GM18951 (cell line): ENCODE measurements at regions not wholly inside any gene's neighbourhood (a gene's known extent, or its start where the extent isn't known, plus 50 kb on each side); places are given as distances from the start of the nearest gene placed in this dataset.

Source experiments
- POLR2A ChIP-seq: IDR thresholded peaks from 4 replicates; pipeline ENCODE4 v1.6.1; 2011; ENCODE audit warnings: mild to moderate bottlenecking; ENCODE audit not compliant: insufficient read length, insufficient read depth; ENCODE audit errors: extremely low read depth
- in situ Hi-C: fragments of 300-500 bp; cut with MboI; formaldehyde crosslinking; loops from one replicate; pipeline ENCODE4 v1.12.0; 2022; ENCODE audit warnings: low sequenced_read_pairs, mixed read lengths, inconsistent platforms; ENCODE audit not compliant: unreplicated experiment

DNA sequence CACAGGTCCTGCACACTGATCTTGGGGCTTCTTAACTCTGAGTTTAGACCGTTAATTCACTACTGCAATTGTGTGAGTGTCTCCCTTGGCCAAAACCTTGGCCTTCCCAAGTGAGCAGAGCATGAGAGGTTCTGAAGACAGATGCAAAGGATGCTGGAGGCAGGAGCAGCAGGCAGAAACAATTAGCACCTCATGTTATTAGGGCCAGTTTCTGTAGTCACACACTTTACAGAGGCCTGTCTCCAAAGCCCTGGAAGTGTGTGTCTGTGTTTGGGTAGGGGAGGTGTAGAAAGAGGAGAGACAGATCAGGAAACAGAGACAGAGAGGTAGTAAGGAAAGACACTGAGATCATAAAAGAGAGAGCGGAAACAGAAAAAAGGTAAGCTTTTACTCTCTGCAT is 533.8 kb downstream of the TMEM182 start:
- in situ Hi-C loops = no loop called here
- TF ChIP-seq POLR2A = no peak

- in situ Hi-C loops = no loop called here
Observed at GRCh38 chr2:103324671-103325070, 562.8 kb downstream of the TMEM182 start.

DNA sequence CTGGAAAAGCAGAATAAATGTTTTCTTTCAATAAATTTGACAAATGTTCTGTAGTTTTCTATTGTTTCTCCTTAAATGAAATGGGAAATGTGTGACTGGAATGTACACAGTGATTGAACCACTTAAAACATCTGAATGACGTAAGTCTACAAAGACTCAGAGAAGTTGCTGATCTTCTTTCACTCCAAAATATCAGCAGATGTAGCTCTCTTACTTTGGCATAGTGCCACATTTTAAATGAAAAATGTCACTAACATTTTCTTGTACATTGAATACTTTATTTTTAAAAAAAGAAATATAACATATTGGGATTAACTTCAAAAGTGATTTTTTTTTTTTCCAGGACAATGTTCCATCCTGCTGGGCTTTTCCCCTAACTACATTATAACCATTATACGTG is 565.6 kb downstream of the TMEM182 start:
- TF ChIP-seq POLR2A = no peak
- in situ Hi-C loops = no loop called here

More at GRCh38 chr2:103324671-103325070, 562.8 kb downstream of the TMEM182 start:
- TF ChIP-seq POLR2A = no peak

DNA sequence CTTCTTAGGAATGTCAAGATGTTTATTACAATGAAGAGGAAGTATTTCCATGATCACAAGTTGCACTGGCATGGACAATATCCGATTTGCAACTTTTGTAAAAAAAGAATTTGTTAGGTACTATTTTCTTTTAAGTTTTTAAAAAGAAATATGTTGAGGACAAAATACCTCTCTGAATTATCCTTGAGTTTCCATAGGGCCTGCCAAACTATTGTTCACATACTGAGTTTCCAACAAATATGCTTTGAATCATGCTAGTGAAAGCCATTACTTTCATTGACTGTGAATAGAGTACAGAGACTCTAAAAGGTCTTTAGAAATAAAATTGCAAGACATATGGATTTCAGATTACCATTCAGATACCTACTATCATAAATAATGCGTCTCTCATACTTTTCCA is 566.1 kb downstream of the TMEM182 start:
- in situ Hi-C loops = no loop called here
- TF ChIP-seq POLR2A = no peak

GRCh38 chr2:103335403-103335802 is 573.6 kb downstream of the TMEM182 start:
- TF ChIP-seq POLR2A = no peak
- in situ Hi-C loops = no loop called here

- no peak for TF ChIP-seq POLR2A
- in situ Hi-C loops = no loop called here
Observed at GRCh38 chr2:103338819-103339218, 577.0 kb downstream of the TMEM182 start.

- TF ChIP-seq POLR2A = no peak
- in situ Hi-C loops = no loop called here
Observed at GRCh38 chr2:103346780-103347179, 584.9 kb downstream of the TMEM182 start.

DNA sequence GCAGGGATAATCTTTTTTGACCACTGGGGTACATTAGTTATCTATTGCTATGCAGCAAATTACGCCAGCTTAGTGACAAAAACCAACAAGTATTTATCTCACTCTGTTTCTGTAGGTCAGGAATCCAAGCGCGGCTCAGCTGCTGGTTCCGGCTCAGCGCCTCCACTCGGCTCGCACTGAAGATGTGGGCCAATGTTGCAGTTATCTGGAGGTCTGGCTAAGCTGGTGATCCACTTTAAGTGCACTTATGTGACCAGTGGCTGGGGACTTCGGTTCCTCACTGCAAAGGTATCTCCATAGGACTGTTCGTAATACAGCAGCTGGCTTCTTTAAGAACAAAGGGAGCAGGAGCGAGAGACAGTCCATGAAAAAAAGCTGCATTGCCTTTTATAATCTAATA is 591.9 kb downstream of the TMEM182 start:
- in situ Hi-C loops = no loop called here
- no peak for TF ChIP-seq POLR2A

DNA sequence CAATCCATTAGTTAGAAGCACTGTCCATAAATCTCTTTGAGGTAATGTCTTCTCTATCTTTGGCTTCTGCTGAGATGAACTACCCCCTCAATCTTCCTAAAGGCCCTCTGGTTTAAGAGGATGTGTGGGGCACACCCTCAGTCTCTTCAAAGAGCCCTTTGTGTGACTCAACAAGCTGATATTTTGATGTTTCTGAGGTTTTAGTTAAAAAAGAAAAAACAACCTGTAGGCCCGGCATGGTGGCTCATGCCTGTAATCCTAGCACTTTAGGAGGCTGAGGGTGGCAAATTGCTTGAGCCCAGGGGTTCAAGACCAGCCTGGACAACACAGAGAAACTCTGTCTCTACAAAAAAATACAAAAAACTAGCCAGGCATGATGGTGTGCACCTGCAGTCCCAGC is 593.5 kb downstream of the TMEM182 start:
- no peak for TF ChIP-seq POLR2A
- in situ Hi-C loops = no loop called here

DNA sequence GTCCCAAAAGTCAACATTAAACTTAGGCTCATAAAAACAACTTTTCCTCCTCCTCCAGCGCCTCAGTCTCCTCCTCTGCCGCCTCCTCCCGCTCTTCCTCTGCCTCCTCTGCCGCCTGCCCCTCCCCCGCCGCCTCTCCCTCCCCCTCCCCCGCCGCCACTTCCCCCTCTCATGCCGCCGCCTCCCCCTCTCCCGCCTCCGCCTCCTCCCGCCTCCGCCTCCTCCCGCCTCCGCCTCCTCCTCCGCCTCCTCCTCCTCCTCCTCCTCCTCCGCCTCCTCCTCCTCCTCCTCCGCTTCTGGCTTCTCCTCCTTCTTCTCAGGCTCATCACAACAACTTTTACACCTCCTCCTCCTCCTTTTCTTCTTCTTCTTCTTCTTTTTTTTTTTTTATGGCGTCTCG is 599.9 kb downstream of the TMEM182 start:
- TF ChIP-seq POLR2A = no peak
- in situ Hi-C loops = no loop called here

- in situ Hi-C loops = no loop called here
- TF ChIP-seq POLR2A = no peak
Observed at GRCh38 chr2:103363639-103364038, 601.8 kb downstream of the TMEM182 start.

DNA sequence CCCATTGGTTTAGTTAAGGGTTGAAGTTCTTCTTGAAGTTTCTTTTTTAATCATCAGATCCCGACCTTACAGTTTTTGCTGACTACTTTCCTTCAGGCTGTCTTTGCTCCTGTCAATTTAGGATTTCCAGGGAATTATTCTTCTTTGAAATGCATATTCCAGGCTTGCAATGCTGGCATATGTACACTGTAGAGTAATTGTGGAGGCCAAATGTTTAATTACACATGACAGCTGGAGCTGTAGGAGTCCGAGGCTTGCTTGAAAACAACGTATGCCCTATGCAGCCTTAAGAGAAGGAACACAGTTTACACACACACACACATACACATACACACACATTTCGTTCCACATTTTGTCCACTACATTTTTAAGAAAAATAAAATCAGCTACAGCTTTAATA is 602.3 kb downstream of the TMEM182 start:
- no peak for TF ChIP-seq POLR2A

DNA sequence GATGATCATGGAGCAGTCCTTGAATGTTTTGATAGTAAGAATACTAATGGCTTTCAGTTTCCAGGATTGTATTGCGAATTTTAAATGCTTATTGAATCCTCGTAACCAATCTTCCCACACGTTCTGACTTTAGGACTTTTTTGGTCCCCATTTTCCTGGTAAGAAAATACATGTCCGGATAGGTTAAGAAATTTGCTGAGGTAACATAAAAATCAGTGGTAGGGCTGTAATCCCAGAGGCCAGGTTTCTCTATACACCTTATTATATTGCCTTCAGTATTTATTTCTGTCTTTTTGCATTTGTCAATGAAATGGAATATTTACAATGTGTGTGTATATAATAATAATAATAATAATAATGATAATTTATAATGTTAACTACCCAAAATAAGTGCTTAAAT is 603.2 kb downstream of the TMEM182 start:
- in situ Hi-C loops = no loop called here
- TF ChIP-seq POLR2A = no peak

More for the DNA sequence above, 602.3 kb downstream of the TMEM182 start:
- in situ Hi-C loops = no loop called here

- no peak for TF ChIP-seq POLR2A
Observed at GRCh38 chr2:103367877-103368276, 606.0 kb downstream of the TMEM182 start.

DNA sequence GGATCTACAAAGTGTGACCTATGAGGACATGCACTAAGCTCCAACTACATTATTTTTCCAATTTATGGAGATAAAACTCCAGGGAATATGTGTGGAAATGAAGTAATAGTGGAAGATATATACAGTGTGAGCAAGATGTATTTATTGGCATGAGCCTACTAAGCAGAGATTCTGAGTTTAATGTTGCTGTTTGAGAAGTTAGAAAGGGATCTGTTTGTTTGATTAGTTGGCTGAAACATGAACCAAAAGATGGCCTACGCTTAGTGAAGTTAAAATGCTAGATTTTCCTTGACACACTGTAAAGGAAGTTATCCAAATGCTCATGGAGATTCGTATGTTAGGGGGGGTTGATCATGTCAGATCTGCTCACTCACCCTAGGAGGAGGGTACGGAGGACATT is 621.7 kb downstream of the TMEM182 start:
- no peak for TF ChIP-seq POLR2A
- in situ Hi-C loops = no loop called here

More at GRCh38 chr2:103367877-103368276, 606.0 kb downstream of the TMEM182 start:
- in situ Hi-C loops = no loop called here
